ENCODE measurements at regions not wholly inside any gene's neighbourhood (a gene's known extent, or its start where the extent isn't known, plus 50 kb on each side); places are given as distances from the start of the nearest gene placed in this dataset.

- no peak for TF ChIP-seq YY1 (IDR thresholded peaks at IDR 0.05; ENCODE audit: insufficient read depth, insufficient read length)
- no peak for TF ChIP-seq ZNF274 (IDR thresholded peaks at IDR 0.05; ENCODE audit: low read depth, low read length)
Observed at GRCh38 chr6:169917153-169917552, 165.7 kb downstream of the ERMARD start.

Measured in NT2/D1 (cell line).